WERI-Rb-1 (cell line): ENCODE measurements at regions not wholly inside any gene's neighbourhood (a gene's known extent, or its start where the extent isn't known, plus 50 kb on each side); places are given as distances from the start of the nearest gene placed in this dataset.

Experiments used
- DNase-seq: peaks from one replicate; pipeline ENCODE4 v3.0.0-alpha.2; 2020
- H3K27ac ChIP-seq: fragments of 250-450 bp; sonication (Bioruptor Pico); 2 replicates; pipeline ENCODE4 v1.5.1; 2020; ENCODE audit warnings: mild to moderate bottlenecking, moderate library complexity
- H3K27me3 ChIP-seq: fragments of 250-450 bp; sonication (Bioruptor Pico); 2 replicates; pipeline ENCODE4 v1.5.1; 2021; ENCODE audit warnings: mild to moderate bottlenecking, low read depth, moderate library complexity; ENCODE audit not compliant: insufficient read depth, severe bottlenecking
- H3K36me3 ChIP-seq: fragments of 250-450 bp; sonication (Bioruptor Pico); 2 replicates; pipeline ENCODE4 v1.5.1; 2020; ENCODE audit warnings: mild to moderate bottlenecking, moderate library complexity
- H3K4me3 ChIP-seq: 2 replicates; pipeline ENCODE4 v1.5.1; 2011; ENCODE audit warnings: low read depth, mild to moderate bottlenecking, control low read depth, low read length
- H3K9me3 ChIP-seq: fragments of 250-450 bp; sonication (Bioruptor Pico); 2 replicates; pipeline ENCODE4 v1.5.1; 2021; ENCODE audit warnings: mild to moderate bottlenecking, moderate library complexity; ENCODE audit not compliant: severe bottlenecking
- CTCF ChIP-seq: IDR thresholded peaks from 2 replicates; pipeline ENCODE4 v1.5.1; 2011; ENCODE audit warnings: low read depth, mild to moderate bottlenecking, control low read depth, inconsistent platforms, low read length

DNA sequence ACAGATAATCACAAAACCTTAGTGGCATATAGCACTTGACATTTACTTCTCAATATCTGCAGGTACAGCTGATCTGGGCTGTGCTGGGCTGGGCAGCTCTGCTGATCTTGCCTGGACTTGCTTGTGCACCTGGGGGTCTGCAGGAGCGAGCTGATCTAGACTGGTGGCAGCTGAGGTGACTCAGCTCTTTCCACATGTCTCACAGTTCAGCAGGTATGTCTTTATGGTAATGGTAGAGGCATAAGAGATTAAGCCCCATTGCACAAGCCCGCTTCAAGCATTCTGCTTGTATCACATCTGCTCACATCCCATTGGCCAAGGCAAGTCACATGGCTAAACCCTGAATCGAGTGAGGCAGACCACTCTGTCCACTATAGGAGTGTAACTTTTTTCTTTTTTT lies 506.7 kb downstream of the BCOR start:
- no peak for DNase-seq
- no peak overlapping the region for H3K27ac ChIP-seq
- H3K27me3 ChIP-seq: no peaks in the 10 kb centered on the region
- no peak overlapping the region for H3K4me3 ChIP-seq
- TF ChIP-seq CTCF: no peak
- no peaks in the 10 kb centered on the region for H3K9me3 ChIP-seq
- no peaks in the 10 kb centered on the region for H3K36me3 ChIP-seq

GRCh38 chrX:39592776-39593175 lies 505.0 kb downstream of the BCOR start:
- Histone ChIP-seq H3K36me3 (no peaks in the 10 kb centered on the region), H3K4me3 (no peak overlapping the region), H3K27me3 (no peaks in the 10 kb centered on the region), H3K9me3 (no peaks in the 10 kb centered on the region), H3K27ac (peak overlapping the region; percentile 40)
- TF ChIP-seq CTCF: no peak
- DNase-seq: no peak

DNA sequence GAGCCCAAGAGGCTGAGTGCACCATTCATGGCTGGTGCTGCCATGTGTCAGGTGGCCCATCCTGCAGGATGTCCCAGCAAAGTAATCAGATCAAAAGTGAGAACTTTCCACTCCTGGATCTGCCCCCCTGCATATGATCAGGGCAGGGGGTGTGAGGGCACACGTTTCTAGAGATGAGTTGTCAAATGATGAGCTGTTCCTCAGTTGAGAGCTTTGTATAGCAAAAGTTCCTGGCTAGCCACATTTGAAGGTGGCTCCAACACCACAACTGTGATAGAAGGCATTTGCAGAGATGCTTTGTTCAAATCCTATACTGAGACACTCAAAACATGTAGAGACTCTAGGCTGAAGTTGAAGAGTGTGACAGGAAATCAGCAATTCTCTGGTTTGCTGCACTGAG lies 501.8 kb downstream of the BCOR start:
- no peak overlapping the region for H3K4me3 ChIP-seq
- no peak for DNase-seq

GRCh38 chrX:39596437-39596836 lies 501.3 kb downstream of the BCOR start:
- TF ChIP-seq CTCF: no peak
- Histone ChIP-seq H3K9me3 (no peaks in the 10 kb centered on the region), H3K4me3 (no peak overlapping the region), H3K27ac (no peak overlapping the region), H3K27me3 (no peaks in the 10 kb centered on the region), H3K36me3 (no peaks in the 10 kb centered on the region)
- DNase-seq: no peak

More for the DNA sequence above, 501.8 kb downstream of the BCOR start:
- no peak for TF ChIP-seq CTCF
- H3K36me3 ChIP-seq: no peaks in the 10 kb centered on the region
- H3K9me3 ChIP-seq: no peaks in the 10 kb centered on the region
- no peak overlapping the region for H3K27ac ChIP-seq
- H3K27me3 ChIP-seq: no peaks in the 10 kb centered on the region

DNA sequence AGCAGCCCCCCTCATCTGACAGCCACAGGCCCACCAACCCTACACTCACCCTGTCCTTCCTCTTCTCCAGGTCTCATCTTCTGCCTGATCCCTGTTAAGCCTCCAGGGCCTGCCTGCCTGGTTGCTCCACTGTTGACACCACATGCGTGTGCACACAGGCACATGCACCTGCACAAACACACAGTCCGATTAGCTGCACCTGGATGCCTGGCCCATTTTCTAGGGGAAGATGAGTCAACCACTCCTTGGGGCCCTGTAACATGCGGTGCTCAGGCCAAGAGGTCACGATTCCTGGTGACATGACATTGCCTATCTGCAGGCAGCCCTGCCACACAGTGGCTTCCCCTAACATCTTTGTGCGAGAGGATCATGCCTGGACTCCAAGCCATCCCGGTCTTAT lies 498.4 kb downstream of the BCOR start:
- H3K27ac ChIP-seq: peak overlapping the region; percentile 97
- no peaks in the 10 kb centered on the region for H3K27me3 ChIP-seq
- DNase-seq: no peak
- H3K4me3 ChIP-seq: no peak overlapping the region
- TF ChIP-seq CTCF: no peak
- no peaks in the 10 kb centered on the region for H3K9me3 ChIP-seq
- no peaks in the 10 kb centered on the region for H3K36me3 ChIP-seq

DNA sequence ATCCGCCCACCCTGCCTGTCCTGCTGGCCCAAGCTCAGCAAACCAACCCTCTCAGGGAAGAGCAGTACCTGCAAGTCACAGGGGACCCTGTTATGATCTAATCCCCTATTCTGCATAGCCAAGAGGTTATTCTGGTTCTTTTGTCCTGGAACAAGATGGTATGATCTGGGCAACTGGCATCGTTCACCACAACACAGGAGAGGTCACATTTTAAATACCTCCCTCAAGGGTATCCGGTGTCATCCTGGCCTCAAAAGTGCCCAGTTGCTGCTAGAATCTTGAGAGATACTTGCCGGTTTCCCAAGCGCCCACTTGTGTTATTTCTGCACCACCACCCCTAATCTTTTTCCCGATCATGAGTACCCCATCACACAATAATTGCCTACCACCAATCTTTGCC lies 497.5 kb downstream of the BCOR start:
- H3K27ac ChIP-seq: peak overlapping the region; percentile 97
- no peak for DNase-seq
- H3K9me3 ChIP-seq: no peaks in the 10 kb centered on the region
- no peak for TF ChIP-seq CTCF
- no peak overlapping the region for H3K4me3 ChIP-seq
- H3K27me3 ChIP-seq: no peaks in the 10 kb centered on the region
- no peaks in the 10 kb centered on the region for H3K36me3 ChIP-seq
